MCF 10A (cell line): ENCODE measurements at regions not wholly inside any gene's neighbourhood (a gene's known extent, or its start where the extent isn't known, plus 50 kb on each side); places are given as distances from the start of the nearest gene placed in this dataset.

ENCODE experiments used
- BruUV-seq: library from RNA; stranded (reverse); fragments of 400-500 nt; replicated peaks from 2 replicates; lab custom pipeline; 2021; lab: Mats Ljungman, UMichigan
- CTCF ChIA-PET: fragments of 300-600 bp; sonication (Branson Sonifier 250); formaldehyde crosslinking; extraction: SDS; loops from one replicate; lab custom pipeline; 2021; ENCODE audit warnings: antibody characterized with exemption, inconsistent platforms; lab: Yijun Ruan, JAX
- POLR2A ChIA-PET: fragments of 300-600, 350-650 bp; sonication (Branson Sonifier 250); formaldehyde crosslinking; extraction: SDS; loops from one replicate; lab custom pipeline; 2020; ENCODE audit warnings: antibody characterized with exemption, inconsistent platforms; lab: Yijun Ruan, JAX
- DNase-seq: peaks from one replicate; pipeline ENCODE4 v3.0.0-alpha.2; 2018; ENCODE audit not compliant: unreplicated experiment
- H3K27ac Mint-ChIP-seq: one replicate; pipeline ENCODE4 v1.8.0; 2022; ENCODE audit warnings: mild to moderate bottlenecking, low read depth, mixed read lengths; ENCODE audit not compliant: unreplicated experiment
- H3K27me3 Mint-ChIP-seq: one replicate; pipeline ENCODE4 v1.8.0; 2022; ENCODE audit warnings: mixed read lengths; ENCODE audit not compliant: insufficient read depth, unreplicated experiment
- H3K36me3 Mint-ChIP-seq: one replicate; pipeline ENCODE4 v1.8.0; 2022; ENCODE audit warnings: mild to moderate bottlenecking, moderate library complexity, mixed read lengths; ENCODE audit not compliant: insufficient read depth, unreplicated experiment
- H3K4me1 Mint-ChIP-seq: one replicate; pipeline ENCODE4 v1.8.0; 2022; ENCODE audit warnings: mixed read lengths; ENCODE audit not compliant: insufficient read depth, unreplicated experiment
- H3K4me3 Mint-ChIP-seq: one replicate; pipeline ENCODE4 v1.8.0; 2022; ENCODE audit warnings: mild to moderate bottlenecking, moderate library complexity, mixed read lengths; ENCODE audit not compliant: unreplicated experiment
- H3K9me3 Mint-ChIP-seq: one replicate; pipeline ENCODE4 v1.8.0; 2022; ENCODE audit warnings: mixed read lengths; ENCODE audit not compliant: unreplicated experiment
- intact Hi-C: fragments of 100-400 bp; cut with micrococcal nuclease; formaldehyde crosslinking; loops from 2 replicates; pipeline ENCODE4 v1.14.1; 2022
- TF ChIP-seq, protein P1 (sequence below): fragments of 200-600 bp; IDR thresholded peaks from one replicate; pipeline ENCODE4 v1.8.0; 2022; ENCODE audit warnings: antibody characterized with exemption, mild to moderate bottlenecking; ENCODE audit not compliant: unreplicated experiment

DNA sequence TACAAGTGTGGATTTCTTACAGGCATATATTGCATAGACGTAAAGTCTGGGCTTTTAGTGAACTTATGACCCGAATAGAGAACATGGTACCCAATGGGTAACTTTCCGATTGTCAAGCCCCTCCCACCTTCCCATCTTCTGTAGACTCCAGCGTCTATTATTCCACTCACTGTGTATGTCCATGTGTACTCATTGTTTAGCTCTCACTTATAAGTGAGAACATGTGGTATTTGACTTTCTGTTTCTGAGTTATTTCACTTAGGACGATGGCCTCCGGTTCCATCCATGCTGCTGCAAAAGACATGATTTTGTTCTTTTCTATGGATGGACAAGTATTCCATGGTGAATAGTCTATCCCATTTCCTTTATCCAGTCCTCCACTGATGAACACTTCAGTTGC, 306.4 kb downstream of the CD83 start:
- no peaks in the 10 kb centered on the region for H3K27me3 Mint-ChIP-seq
- H3K4me1 Mint-ChIP-seq = no peaks in the 10 kb centered on the region
- H3K27ac Mint-ChIP-seq = no peak overlapping the region
- intact Hi-C loops = no loop called here
- BruUV-seq = no TSS peak
- H3K36me3 Mint-ChIP-seq = no peaks in the 10 kb centered on the region
- TF ChIP-seq, protein P1, sequence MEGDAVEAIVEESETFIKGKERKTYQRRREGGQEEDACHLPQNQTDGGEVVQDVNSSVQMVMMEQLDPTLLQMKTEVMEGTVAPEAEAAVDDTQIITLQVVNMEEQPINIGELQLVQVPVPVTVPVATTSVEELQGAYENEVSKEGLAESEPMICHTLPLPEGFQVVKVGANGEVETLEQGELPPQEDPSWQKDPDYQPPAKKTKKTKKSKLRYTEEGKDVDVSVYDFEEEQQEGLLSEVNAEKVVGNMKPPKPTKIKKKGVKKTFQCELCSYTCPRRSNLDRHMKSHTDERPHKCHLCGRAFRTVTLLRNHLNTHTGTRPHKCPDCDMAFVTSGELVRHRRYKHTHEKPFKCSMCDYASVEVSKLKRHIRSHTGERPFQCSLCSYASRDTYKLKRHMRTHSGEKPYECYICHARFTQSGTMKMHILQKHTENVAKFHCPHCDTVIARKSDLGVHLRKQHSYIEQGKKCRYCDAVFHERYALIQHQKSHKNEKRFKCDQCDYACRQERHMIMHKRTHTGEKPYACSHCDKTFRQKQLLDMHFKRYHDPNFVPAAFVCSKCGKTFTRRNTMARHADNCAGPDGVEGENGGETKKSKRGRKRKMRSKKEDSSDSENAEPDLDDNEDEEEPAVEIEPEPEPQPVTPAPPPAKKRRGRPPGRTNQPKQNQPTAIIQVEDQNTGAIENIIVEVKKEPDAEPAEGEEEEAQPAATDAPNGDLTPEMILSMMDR = no peak
- no peak for DNase-seq
- CTCF ChIA-PET = no interaction called here
- no peak overlapping the region for H3K4me3 Mint-ChIP-seq
- POLR2A ChIA-PET = no interaction called here
- no peaks in the 10 kb centered on the region for H3K9me3 Mint-ChIP-seq

- Mint-ChIP-seq H3K27ac (no peak overlapping the region), H3K36me3 (no peaks in the 10 kb centered on the region), H3K9me3 (no peaks in the 10 kb centered on the region), H3K4me1 (no peaks in the 10 kb centered on the region), H3K27me3 (no peaks in the 10 kb centered on the region), H3K4me3 (no peak overlapping the region)
- TF ChIP-seq, protein P1 = no peak
- intact Hi-C loops = no loop called here
- ChIA-PET POLR2A (interaction anchor here (0.7 kb wide), 2 partner anchors 222 to 268 kb away, joined by 3 read pairs; no protein-coding TSS in a partner anchor), CTCF (no interaction called here)
- no peak for DNase-seq
- no TSS peak for BruUV-seq
These were observed 308.2 kb downstream of the CD83 start for GRCh38 chr6:14425805-14426204.

DNA sequence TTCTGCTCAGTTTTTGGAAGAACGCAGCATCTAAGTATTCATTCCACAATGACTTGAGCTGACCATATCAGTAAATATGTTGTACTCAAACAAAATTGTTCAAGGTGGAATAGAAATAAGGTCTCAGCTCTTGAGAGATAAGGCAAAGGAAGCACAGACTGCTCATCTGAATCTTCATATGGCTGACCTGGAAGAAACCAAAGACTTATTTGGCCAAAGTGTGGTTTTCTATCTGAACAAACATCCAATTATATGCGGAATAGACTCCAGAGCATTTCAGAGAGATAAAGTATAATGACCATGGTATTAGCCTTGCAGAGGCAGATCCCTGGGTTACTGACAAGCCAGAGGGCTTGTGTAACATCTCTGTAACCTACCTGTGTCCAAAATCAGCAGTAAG, 308.7 kb downstream of the CD83 start:
- H3K4me3 Mint-ChIP-seq = no peak overlapping the region
- H3K4me1 Mint-ChIP-seq = no peaks in the 10 kb centered on the region
- TF ChIP-seq, protein P1 = no peak
- CTCF ChIA-PET = no interaction called here
- no peaks in the 10 kb centered on the region for H3K36me3 Mint-ChIP-seq
- POLR2A ChIA-PET = interaction anchor here (0.7 kb wide), 1 partner anchor 268 kb away, joined by 3 read pairs; no protein-coding TSS in a partner anchor
- H3K9me3 Mint-ChIP-seq = no peaks in the 10 kb centered on the region
- no TSS peak for BruUV-seq
- intact Hi-C loops = no loop called here
- DNase-seq = no peak
- H3K27ac Mint-ChIP-seq = no peak overlapping the region
- no peaks in the 10 kb centered on the region for H3K27me3 Mint-ChIP-seq

DNA sequence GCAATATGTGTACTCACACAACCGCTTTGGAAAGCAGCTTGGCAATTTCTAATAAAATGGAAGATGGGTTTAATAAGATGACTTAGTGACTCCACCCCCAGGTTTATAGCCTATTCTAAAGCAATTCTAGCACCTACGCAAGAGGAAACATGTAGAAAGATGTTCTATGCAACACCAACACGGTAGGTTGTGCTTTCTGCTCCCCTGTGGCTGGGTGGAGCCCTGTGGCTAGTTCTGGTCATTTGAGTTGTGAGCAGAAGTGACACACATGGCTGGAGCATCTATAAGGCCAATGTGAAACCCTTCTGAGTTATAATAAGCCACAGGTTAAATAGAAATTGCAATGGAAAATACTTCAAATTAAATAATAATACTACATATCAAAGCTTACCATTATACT, 310.7 kb downstream of the CD83 start:
- no peak overlapping the region for H3K27ac Mint-ChIP-seq
- DNase-seq = no peak
- H3K9me3 Mint-ChIP-seq = no peaks in the 10 kb centered on the region
- CTCF ChIA-PET = no interaction called here
- no peaks in the 10 kb centered on the region for H3K4me1 Mint-ChIP-seq
- intact Hi-C loops = no loop called here
- H3K4me3 Mint-ChIP-seq = no peak overlapping the region
- BruUV-seq = no TSS peak
- H3K27me3 Mint-ChIP-seq = no peaks in the 10 kb centered on the region
- no peaks in the 10 kb centered on the region for H3K36me3 Mint-ChIP-seq
- TF ChIP-seq, protein P1 = no peak
- POLR2A ChIA-PET = no interaction called here
